ENCODE measurements at regions not wholly inside any gene's neighbourhood (a gene's known extent, or its start where the extent isn't known, plus 50 kb on each side); places are given as distances from the start of the nearest gene placed in this dataset.

DNA sequence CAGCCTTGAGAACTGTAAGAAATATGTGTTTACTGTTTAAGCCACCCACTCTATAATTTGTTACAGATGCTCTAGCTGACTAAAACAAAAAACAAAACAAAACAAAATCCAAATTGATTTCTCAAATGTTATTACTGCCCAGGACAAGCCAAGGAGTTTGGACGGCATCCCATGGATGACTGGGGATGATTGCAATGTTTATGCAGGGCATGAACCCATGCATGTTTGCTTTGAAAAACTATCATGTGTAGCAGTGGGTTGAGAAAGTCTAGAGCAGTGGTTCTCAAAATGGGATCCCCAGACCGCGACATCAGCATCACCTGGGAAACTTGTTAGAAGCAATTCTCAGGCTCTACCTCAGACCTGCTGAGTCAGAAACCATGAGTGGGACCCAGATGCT lies 223.2 kb upstream of the PSMD7 start:
- Histone ChIP-seq H3K36me3 (no peaks in the 10 kb centered on the region), H3K9me3 (no peaks in the 10 kb centered on the region), H3K4me3 (no peak overlapping the region), H3K27ac (no peak overlapping the region), H3K4me1 (no peaks in the 10 kb centered on the region), H3K27me3 (no peaks in the 10 kb centered on the region)
- 96 to 97% methylated on average over 3 of the region's 3 CpGs for WGBS, 2 donors
- DNase-seq: no peak
- intact Hi-C loops (cut with DNase I): no loop called here
- FAIRE-seq: no peak
- TF ChIP-seq, protein P1, sequence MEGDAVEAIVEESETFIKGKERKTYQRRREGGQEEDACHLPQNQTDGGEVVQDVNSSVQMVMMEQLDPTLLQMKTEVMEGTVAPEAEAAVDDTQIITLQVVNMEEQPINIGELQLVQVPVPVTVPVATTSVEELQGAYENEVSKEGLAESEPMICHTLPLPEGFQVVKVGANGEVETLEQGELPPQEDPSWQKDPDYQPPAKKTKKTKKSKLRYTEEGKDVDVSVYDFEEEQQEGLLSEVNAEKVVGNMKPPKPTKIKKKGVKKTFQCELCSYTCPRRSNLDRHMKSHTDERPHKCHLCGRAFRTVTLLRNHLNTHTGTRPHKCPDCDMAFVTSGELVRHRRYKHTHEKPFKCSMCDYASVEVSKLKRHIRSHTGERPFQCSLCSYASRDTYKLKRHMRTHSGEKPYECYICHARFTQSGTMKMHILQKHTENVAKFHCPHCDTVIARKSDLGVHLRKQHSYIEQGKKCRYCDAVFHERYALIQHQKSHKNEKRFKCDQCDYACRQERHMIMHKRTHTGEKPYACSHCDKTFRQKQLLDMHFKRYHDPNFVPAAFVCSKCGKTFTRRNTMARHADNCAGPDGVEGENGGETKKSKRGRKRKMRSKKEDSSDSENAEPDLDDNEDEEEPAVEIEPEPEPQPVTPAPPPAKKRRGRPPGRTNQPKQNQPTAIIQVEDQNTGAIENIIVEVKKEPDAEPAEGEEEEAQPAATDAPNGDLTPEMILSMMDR (IDR thresholded peaks at IDR 0.05): no peak
- no peak for ATAC-seq

DNA sequence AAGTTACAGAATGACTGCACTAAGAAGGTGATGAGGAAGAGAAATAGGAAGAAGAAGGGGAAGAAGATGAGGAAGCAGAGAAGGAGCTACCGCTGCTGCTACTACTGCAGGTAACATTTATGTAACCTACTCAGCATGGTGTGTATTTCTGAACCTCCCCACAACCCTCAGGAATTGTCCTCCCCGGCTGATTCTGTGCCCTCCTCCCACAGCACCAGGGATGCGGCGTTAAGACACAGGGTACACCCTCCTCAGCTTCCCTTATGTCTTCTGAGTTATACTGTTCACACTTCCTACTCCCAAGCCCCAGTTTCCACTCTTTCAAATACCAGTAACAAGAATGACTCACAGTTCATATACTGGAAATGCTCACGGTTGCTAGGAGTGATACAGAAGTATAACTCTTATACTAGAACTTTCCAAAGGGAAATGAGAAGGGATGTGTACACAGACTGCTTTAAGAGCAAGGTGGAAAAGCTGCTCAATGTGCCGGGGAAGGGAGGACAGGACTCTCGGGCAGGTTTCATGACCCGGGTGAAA lies 224.5 kb upstream of the PSMD7 start:
- H3K4me1 ChIP-seq: no peaks in the 10 kb centered on the region
- FAIRE-seq (no peak), DNase-seq (no peak), ATAC-seq (no peak)
- no peaks in the 10 kb centered on the region for H3K36me3 ChIP-seq
- no peaks in the 10 kb centered on the region for H3K9me3 ChIP-seq
- no peaks in the 10 kb centered on the region for H3K27me3 ChIP-seq
- TF ChIP-seq, protein P1 (IDR thresholded peaks at IDR 0.05): no peak
- WGBS, 2 donors: 74 to 83% methylated on average over 8 of the region's 8 CpGs
- intact Hi-C loops (cut with DNase I): no loop called here
- H3K27ac ChIP-seq: no peak overlapping the region
- no peak overlapping the region for H3K4me3 ChIP-seq

DNA sequence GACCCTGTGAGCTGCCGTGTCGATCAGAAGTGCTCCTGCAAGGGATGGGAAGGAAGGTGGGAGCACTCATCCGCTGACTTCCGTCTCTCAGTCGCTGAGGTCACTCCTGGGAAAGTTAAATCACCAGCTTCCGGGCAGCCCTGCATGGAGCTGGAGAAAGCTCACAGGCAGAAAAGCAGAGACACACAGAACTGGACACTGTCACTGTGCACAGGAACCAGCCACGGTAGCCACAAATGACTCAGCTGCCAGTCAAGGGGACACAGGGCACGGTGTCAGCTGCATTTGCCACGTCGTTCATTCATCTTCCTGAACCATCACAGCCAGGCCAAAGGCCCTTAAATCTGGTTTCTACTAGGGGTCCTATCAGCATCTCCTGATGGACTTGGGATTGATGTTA lies 226.4 kb upstream of the PSMD7 start:
- ATAC-seq: no peak
- no peak for DNase-seq
- no peak overlapping the region for H3K4me3 ChIP-seq
- intact Hi-C loops (cut with DNase I): no loop called here
- no peaks in the 10 kb centered on the region for H3K36me3 ChIP-seq
- no peak overlapping the region for H3K27ac ChIP-seq
- WGBS, 2 donors: 79 to 85% methylated on average over 10 of the region's 10 CpGs
- TF ChIP-seq, protein P1 (IDR thresholded peaks at IDR 0.05): no peak
- FAIRE-seq: no peak
- H3K9me3 ChIP-seq: no peaks in the 10 kb centered on the region
- no peaks in the 10 kb centered on the region for H3K4me1 ChIP-seq
- H3K27me3 ChIP-seq: no peaks in the 10 kb centered on the region

DNA sequence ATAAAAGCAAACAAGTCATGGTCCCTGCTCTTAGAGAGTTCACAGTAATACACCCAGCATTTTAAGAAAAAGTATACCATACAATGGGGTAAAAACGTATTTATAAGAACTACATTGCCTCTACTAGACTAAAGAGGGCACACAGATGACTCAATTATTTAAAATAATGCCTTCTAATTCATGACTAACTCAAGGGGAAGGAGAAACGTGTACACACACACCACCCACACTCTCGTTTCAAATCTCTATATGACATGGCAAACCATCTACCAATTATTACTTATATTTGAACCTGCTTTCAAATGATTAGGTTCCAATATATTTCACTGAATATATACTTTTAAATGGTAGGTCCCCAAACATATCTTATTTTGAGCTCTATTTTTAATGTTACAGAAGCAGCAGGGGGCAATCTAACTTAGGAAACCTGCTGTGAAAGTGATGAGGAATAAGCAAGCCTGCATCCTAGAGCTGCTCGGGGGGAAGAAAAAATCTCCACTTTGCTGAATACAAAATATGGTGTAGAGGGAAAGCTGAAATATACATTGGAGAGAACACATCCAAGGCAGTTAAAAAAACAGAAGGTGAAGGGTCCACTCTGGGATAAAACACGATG lies 232.4 kb upstream of the PSMD7 start:
- TF ChIP-seq, protein P1 (IDR thresholded peaks at IDR 0.05): no peak
- Histone ChIP-seq H3K27ac (no peak overlapping the region), H3K4me3 (no peak overlapping the region), H3K36me3 (no peaks in the 10 kb centered on the region), H3K9me3 (no peaks in the 10 kb centered on the region), H3K27me3 (no peaks in the 10 kb centered on the region), H3K4me1 (no peaks in the 10 kb centered on the region)
- intact Hi-C loops (cut with DNase I): no loop called here
- 31 to 32% methylated on average over 5 of the region's 5 CpGs for WGBS, 2 donors
- no peak for FAIRE-seq
- peak in 1 of 4 donors; percentile 50 for ATAC-seq
- no peak for DNase-seq

DNA sequence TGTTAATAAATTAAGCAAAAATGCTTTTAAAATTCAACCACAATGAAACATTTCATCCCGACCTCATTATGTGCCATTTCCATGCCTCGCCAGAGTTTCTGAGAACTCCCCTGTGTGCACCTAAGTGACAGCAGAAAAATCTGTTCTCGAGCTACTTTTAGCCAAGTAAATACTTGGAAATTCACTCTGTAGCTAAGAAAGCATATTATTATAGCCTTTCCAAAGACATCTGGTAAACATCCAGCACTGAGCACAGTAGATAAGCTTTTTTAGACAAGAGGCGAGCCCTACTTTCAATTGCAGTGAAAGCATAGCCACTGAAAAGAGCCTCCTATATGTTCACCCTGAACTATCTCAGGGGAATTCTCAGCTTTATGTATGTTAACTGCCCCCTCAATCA lies 242.8 kb upstream of the PSMD7 start:
- H3K36me3 ChIP-seq: no peaks in the 10 kb centered on the region
- FAIRE-seq: no peak
- H3K4me1 ChIP-seq: no peaks in the 10 kb centered on the region
- ATAC-seq: no peak
- H3K9me3 ChIP-seq: no peaks in the 10 kb centered on the region
- no peaks in the 10 kb centered on the region for H3K27me3 ChIP-seq
- H3K4me3 ChIP-seq: no peak overlapping the region
- WGBS, 2 donors: 61 to 75% methylated on average over 4 of the region's 4 CpGs
- no peak overlapping the region for H3K27ac ChIP-seq
- intact Hi-C loops (cut with DNase I): no loop called here
- DNase-seq: no peak
- TF ChIP-seq, protein P1 (IDR thresholded peaks at IDR 0.05): no peak
